Right cardiac atrium (tissue), 5 donors: ENCODE measurements at regions not wholly inside any gene's neighbourhood (a gene's known extent, or its start where the extent isn't known, plus 50 kb on each side); places are given as distances from the start of the nearest gene placed in this dataset.
"Not testable (repeated sequence)": the region's sequence is repeated elsewhere in the genome, so short reads cannot be mapped to it uniquely, and the experiment has no call there.

ENCODE experiments used
- ATAC-seq, 2 donors: fragments of 200-7000 bp; cut with Tn5 transposase; one replicate each; pipeline versions ENCODE4 v1.8.0 to v1.9.1; 2020; ENCODE audit warnings: moderate library complexity in 2 of 2, mild to moderate bottlenecking in 1 of 2
- DNase-seq, 3 donors: peaks; one replicate each; pipeline ENCODE4 v3.0.0-alpha.2; 2020
- H3K27ac ChIP-seq: one replicate; pipeline ENCODE4 v1.5.1; 2013; ENCODE audit warnings: mild to moderate bottlenecking, low read length, control low read depth, moderate library complexity
- H3K27me3 ChIP-seq: one replicate; pipeline ENCODE4 v1.6.1; 2013; ENCODE audit not compliant: control insufficient read depth, insufficient read depth
- H3K4me1 ChIP-seq: one replicate; pipeline ENCODE4 v1.6.1; 2013; ENCODE audit warnings: low read length; ENCODE audit not compliant: control insufficient read depth, insufficient read depth
- H3K4me3 ChIP-seq: one replicate; pipeline ENCODE4 v1.5.1; 2013; ENCODE audit warnings: low read length, control low read depth
- H3K9me3 ChIP-seq: one replicate; pipeline ENCODE4 v1.6.1; 2013; ENCODE audit warnings: low read length; ENCODE audit not compliant: control insufficient read depth
- WGBS: extraction: QIAGEN DNeasy Blood & Tissue Kit; methylation state at CpG from one replicate; pipeline ENCODE4 v1.1.7; 2013; 5-methylcytosine and 5-hydroxymethylcytosine counted together
- intact Hi-C, 4 donors: fragments of 100-400 bp; cut with DNase I; formaldehyde crosslinking; loops; one replicate each; pipeline versions ENCODE4 v1.11.0 to v1.14.0; 2022 to 2023
- donor health status: healthy with polysubstance abuse.
- donor health status: DM: no; HTN: yes; CAD: no.
- donor health status: DM: no; HTN: no; CAD: no.
- donor health status: DM: no; HTN: yes; CAD: no; lungs with severe emphysema.
- donor health status: DM: yes; HTN: yes; CAD: no.

DNA sequence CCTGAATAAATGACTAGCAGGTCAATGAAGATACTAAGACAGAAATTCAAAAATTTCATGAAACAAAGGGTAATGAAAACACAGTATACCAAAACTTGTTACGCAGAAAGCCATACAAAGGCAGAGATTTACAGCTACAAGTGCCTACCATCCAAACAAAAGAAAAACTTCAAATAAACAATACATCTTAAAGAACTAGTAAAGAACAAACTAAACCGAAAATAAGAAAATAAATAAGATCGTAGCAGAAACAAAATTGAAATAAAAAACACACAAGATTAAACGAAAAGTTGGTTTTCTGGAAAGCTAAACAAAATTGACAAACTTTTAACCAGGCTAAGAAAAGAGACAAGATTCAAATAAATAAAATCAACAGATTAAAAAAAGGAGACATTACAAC, 51.5 kb downstream of the VPREB1 start:
- H3K4me3 ChIP-seq, H3K27ac ChIP-seq, H3K4me1 ChIP-seq, H3K27me3 ChIP-seq, intact Hi-C loops, ATAC-seq, DNase-seq, H3K9me3 ChIP-seq: not testable (repeated sequence)
- 93% methylated on average over 4 of the region's 4 CpGs for WGBS

GRCh38 chr22:22297159-22297793, 52.7 kb downstream of the VPREB1 start:
- H3K4me1 ChIP-seq, ATAC-seq, intact Hi-C loops, H3K27ac ChIP-seq, H3K27me3 ChIP-seq, H3K9me3 ChIP-seq: not testable (repeated sequence)
- H3K4me3 ChIP-seq = peak overlapping the region; percentile 90
- 2% methylated on average over 28 of the region's 28 CpGs for WGBS
- DNase-seq = peak in 1 of 3 donors; percentile 63

- H3K4me1 ChIP-seq, H3K9me3 ChIP-seq, intact Hi-C loops, H3K27me3 ChIP-seq: not testable (repeated sequence)
- DNase-seq = peak; percentile 66 to 90 (median 90)
- 2% methylated on average over 71 of the region's 72 CpGs for WGBS
- peak overlapping the region; percentile 90 for H3K4me3 ChIP-seq
- ATAC-seq = peak; percentile 100
- peak overlapping the region; percentile 47 for H3K27ac ChIP-seq
Observed at GRCh38 chr22:22297794-22298653, 53.4 kb downstream of the VPREB1 start.

GRCh38 chr22:22298654-22299009, 54.0 kb downstream of the VPREB1 start:
- 42% methylated on average over 4 of the region's 6 CpGs for WGBS
- H3K27me3 ChIP-seq, H3K4me1 ChIP-seq, DNase-seq, intact Hi-C loops, H3K9me3 ChIP-seq, H3K27ac ChIP-seq, ATAC-seq: not testable (repeated sequence)
- peak overlapping the region; percentile 90 for H3K4me3 ChIP-seq

- H3K27me3 ChIP-seq, H3K9me3 ChIP-seq, H3K27ac ChIP-seq, intact Hi-C loops, DNase-seq, H3K4me3 ChIP-seq, ATAC-seq, H3K4me1 ChIP-seq: not testable (repeated sequence)
- 95% methylated on average over 5 of the region's 5 CpGs for WGBS
Observed at GRCh38 chr22:22300511-22300910, 55.9 kb downstream of the VPREB1 start.

GRCh38 chr22:22300946-22301345, 56.4 kb downstream of the VPREB1 start:
- H3K4me3 ChIP-seq, DNase-seq, H3K9me3 ChIP-seq, H3K27ac ChIP-seq, H3K4me1 ChIP-seq, H3K27me3 ChIP-seq, ATAC-seq, intact Hi-C loops: not testable (repeated sequence)
- WGBS = 96% methylated on average over 1 of the region's 1 CpG

GRCh38 chr22:22316589-22316988, 72.0 kb downstream of the VPREB1 start:
- Histone ChIP-seq H3K9me3 (no peaks in the 10 kb centered on the region), H3K4me1 (no peaks in the 10 kb centered on the region), H3K4me3 (no peak overlapping the region), H3K27ac (no peak overlapping the region), H3K27me3 (no peaks in the 10 kb centered on the region)
- WGBS = 99% methylated on average over 2 of the region's 2 CpGs
- DNase-seq (no peak), ATAC-seq (no peak)
- intact Hi-C loops = no loop called here

DNA sequence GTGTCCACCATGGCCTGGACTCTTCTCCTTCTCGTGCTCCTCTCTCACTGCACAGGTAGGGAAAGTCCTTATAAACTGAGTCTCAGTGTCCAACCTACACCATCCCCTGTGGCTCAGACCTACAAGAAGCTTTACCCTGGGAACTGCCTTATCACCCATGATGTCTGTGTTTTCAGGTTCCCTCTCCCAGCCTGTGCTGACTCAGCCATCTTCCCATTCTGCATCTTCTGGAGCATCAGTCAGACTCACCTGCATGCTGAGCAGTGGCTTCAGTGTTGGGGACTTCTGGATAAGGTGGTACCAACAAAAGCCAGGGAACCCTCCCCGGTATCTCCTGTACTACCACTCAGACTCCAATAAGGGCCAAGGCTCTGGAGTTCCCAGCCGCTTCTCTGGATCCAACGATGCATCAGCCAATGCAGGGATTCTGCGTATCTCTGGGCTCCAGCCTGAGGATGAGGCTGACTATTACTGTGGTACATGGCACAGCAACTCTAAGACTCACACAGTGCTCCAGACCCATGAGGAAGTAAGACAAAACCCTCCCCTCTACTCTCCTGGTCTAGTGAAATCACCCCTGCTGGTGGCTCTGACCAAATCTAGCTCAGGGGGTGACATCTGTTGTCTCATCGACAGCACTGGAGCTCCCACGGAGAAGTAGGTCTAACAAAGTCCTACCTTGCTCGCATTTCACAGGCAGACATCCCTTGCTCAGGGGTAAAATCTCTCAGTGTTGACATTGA, 74.3 kb downstream of the VPREB1 start:
- H3K4me1 ChIP-seq = no peaks in the 10 kb centered on the region
- H3K27ac ChIP-seq = no peak overlapping the region
- DNase-seq (no peak), ATAC-seq (no peak)
- intact Hi-C loops = no loop called here
- 95% methylated on average over 8 of the region's 8 CpGs for WGBS
- no peak overlapping the region for H3K4me3 ChIP-seq
- H3K9me3 ChIP-seq = no peaks in the 10 kb centered on the region
- no peaks in the 10 kb centered on the region for H3K27me3 ChIP-seq

DNA sequence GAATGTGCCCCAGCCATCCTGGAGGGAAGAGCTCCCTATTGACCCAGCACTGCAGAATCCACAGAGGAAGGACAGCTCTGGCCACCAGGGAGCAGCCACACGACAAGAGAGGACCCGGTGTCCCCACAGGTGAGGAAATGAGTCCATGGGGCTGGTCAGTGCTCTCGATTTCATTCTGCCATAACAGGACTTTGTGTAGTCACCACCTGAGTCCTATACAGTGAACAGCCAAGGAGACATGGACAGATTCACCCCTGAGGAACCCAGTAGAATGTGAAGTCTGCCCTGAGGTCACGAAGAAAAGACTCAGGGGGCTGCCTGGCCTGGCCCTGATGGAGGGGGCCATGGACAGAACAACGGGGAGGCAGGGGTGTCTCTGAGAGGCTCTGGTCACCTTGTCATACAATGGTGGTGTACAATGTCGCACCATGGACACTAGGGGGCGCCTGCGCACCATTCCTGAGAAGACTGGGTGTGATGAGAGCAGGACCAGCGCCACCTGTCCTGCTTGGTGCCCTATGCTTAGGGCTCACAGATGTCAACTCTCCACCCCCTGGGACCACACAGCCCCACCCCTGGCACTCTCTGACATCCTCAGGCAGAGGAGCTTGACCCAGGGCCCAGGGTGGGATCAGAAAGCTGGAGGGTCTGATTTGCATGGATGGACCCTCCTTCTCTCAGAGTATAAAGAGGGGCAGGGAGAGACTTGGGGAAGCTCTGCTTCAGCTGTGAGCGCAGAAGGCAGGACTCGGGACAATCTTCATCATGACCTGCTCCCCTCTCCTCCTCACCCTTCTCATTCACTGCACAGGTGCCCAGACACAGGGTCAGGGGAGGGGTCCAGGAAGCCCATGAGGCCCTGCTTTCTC, 77.4 kb downstream of the VPREB1 start:
- H3K27me3 ChIP-seq, H3K4me1 ChIP-seq, H3K9me3 ChIP-seq, H3K27ac ChIP-seq, intact Hi-C loops, H3K4me3 ChIP-seq: not testable (repeated sequence)
- DNase-seq (peak; percentile 50 to 80 (median 76)), ATAC-seq (peak; percentile 77 to 78)
- 27% methylated on average over 11 of the region's 11 CpGs for WGBS

DNA sequence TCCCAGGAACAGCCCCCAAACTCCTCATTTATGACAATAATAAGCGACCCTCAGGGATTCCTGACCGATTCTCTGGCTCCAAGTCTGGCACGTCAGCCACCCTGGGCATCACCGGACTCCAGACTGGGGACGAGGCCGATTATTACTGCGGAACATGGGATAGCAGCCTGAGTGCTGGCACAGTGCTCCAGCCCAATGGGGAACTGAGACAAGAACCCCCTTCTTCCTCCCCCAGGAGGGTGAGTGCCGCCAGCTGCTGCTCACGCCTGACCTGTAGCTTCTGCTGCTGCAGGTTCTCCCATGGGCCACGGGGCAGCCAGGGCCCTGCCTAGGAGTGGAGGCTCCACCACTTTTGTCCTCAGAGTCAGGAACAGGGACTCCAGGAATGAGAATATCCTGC, 78.2 kb downstream of the VPREB1 start:
- intact Hi-C loops = no loop called here
- WGBS = 90% methylated on average over 10 of the region's 10 CpGs
- no peak for ATAC-seq
- no peak for DNase-seq
- no peak overlapping the region for H3K27ac ChIP-seq
- H3K27me3 ChIP-seq = no peaks in the 10 kb centered on the region
- H3K9me3 ChIP-seq = no peaks in the 10 kb centered on the region
- no peak overlapping the region for H3K4me3 ChIP-seq
- no peaks in the 10 kb centered on the region for H3K4me1 ChIP-seq
